Fibroblast of upper back skin (primary cell): ENCODE measurements at regions not wholly inside any gene's neighbourhood (a gene's known extent, or its start where the extent isn't known, plus 50 kb on each side); places are given as distances from the start of the nearest gene placed in this dataset.

Source experiments
- DNase-seq: peaks from one replicate; pipeline ENCODE4 v3.0.0-alpha.2; 2013

DNA sequence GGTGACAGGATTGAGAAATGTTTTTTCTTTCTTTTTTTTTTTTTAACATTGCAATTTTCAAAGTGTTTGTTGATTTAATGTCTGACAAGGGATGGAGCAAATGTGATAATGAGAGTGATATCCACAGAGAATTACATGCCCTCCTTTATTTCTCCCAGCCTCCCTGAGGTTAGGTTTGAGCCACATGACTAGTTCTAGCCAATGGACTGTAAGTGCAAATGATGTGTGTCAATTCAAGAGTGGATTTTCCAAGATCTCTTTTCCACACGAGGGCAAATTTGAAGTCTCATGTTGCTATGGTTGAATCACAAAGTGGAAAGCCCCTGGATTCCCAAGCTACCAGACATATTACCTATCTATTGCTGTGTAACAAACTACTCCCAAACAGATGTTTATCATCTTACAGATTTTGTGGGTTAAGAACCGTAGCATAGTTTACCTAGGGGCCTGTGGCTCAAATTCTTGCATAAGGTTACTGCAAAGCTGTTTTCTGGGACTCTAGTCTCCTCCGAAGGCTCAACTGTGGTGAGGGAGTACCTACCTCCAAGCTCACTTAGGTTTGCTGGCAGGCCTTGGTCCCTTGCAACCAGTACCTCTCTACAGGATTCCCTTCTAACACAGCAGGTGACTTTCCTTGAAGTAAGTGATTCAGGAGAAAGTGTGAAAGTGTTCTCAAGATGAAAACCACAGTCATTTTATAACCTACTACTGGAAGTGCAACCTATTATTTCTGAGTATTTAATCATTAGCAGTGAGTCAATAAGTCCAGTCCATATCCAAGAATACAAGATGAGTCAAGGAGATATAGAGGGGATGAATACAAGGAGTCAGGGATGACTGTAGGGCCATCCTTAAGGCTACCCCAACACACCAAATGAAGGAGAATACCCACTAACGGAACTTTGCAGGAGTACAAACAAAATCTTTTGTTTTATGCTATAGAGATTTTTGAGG lies 533.6 kb downstream of the PTPRC start:
- no peak for DNase-seq

DNA sequence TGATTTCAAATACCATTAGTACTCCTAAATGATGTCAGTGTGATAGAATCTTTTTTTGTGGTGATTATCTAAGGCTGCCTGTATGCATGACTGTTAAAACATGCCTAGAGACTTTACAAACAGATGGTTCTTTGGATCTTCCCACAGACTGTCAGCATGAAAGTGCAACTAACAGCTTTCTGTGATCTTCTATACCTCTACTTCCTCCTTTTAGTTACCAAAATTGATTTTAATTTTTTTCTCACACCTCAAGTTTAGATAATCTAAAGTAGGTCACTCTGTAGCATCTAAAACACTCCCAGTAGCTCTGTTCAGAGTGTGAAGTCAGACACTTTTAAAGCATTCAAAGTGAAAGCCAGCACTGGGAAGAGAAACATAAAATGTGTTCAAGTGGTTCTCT lies 534.5 kb downstream of the PTPRC start:
- peak; percentile 38 for DNase-seq

DNA sequence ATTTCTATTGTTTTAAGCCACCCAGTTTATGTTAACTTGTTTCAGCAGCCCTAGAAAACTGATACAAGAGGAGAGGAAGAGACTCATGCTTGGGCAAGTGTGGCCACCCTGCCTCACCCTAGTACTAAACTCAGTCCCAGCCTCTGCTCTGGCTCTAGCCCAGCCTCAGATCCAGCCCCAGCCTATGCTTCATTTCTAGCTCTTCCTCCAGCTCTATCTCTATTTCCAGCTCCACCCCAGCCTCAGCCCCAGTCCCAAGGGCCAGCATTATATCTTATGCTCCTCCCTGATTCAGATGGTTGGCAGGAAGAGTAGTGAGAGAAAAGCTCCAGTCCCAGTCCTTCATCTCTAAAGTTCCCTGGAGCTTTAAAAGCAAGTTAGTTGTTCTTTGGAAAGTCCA lies 535.5 kb downstream of the PTPRC start:
- DNase-seq = no peak

DNA sequence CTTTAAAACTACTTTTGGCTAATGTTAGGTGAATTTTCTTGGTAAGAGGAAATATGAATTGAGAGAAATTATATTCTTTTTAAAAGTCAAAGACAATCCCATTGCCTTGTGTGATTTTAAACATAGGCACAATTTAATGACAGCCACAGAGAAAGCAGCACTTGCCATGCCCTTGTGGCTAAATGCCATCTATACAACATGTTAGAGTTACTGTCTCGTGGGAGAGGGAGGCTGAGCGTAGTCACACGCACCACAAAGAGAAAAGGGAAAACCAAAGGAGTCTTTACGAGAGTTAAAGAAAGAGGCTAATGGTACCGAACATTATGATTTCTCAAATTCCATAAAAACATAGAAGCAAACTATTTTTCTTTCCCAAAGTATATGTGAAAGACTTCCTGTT lies 537.9 kb downstream of the PTPRC start:
- no peak for DNase-seq

DNA sequence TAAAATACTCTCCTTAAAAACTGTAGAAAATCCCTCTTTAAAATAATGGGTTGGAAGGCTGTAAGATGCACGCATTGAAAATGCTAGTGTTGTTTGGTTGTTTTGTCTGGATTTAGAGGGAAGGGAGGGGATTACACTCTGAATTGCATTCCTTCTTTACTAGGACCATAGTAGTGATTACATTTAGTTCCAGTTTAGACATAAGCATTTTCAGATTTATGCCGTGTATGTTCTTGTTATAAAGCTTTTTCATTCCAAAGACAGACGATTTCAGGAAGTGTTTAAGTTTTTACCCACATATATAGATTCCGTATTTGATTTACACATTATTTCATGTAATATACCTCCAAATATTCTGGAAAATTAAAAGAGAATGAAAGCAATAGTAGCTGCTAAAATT lies 538.4 kb downstream of the PTPRC start:
- no peak for DNase-seq

DNA sequence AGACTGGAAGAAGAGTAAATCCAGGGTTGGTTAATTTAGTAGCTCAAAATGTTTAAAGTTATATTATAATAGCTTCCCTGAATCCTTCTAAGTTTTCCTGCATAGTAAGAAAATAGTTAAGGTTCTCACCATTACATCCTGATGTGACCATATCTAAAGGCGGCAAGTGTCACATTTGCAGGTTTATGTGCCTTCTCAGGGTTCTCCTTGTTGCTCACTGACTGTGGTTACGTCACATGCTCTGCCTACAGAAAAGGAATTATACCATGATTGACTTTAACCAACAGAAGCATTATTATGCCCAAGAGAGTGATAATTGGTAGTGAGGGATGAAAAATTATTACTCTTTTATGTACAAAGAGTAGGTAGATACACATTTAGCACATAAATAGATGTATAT lies 539.8 kb downstream of the PTPRC start:
- DNase-seq = no peak

DNA sequence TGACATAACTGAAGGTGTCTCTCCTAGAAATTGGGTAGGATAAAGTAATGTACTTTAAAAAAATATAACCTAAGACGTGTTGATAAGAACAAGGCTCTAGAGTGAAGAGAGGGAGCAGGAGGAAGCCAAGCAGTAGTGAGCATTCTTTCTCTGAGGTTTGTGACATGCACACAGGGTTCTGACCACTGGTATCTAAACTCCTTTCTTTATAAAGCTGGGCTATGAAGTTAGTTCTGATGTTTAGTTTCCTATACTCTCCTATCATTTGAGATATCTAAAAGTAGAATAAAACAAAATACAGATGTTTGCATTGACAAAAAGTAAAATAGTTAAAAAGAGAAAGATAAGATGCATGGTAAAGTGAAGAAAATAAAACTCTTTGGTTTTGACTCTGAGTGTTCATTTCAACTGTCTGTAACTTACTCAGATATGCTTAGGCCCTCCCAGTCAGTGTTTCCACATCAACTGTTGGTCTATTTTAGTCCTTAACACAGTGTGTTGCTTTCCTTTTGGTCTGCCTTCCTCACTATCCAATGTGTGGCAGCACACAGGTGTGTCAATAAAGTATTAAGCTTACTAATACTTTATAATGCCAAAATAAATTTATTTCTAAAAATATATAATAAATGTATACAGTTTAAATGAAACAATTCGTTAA lies 543.5 kb downstream of the PTPRC start:
- DNase-seq = no peak

DNA sequence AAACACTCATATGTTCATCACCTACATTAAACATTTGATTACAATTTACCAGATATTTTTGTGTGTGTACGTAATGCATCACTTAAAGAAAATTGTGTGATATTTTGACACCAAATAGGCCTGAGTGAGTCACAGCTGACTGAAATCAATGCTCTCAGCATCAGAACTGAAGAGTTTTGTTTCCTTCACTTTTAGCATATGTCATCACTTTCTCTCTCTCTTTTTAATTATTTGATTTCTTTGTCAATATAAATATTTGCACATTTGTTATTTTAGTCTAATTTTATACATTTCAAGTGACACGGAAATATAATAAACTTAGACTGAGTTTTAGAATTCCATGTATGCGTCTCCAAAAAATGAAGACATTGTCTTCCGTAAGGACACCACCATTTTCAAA lies 545.3 kb downstream of the PTPRC start:
- DNase-seq = no peak

DNA sequence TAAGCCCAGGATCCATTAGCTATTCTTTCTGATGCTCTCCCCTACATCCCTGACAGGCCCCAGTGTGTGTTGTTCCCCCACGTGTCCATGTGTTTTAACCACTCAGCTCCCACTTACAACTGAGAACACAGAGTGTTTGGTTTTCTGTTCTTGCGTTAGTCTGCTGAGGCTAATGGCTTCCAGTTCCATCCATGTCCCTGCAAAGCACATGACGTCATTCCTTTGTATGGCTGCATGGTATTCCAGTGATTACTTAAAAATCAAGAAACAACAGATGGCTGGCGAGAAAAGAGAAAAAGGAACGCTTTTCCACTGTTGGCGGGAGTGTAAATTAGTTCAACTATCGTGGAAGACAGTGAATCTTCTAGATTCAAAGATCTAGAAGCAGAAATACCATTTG lies 556.0 kb downstream of the PTPRC start:
- DNase-seq = no peak

DNA sequence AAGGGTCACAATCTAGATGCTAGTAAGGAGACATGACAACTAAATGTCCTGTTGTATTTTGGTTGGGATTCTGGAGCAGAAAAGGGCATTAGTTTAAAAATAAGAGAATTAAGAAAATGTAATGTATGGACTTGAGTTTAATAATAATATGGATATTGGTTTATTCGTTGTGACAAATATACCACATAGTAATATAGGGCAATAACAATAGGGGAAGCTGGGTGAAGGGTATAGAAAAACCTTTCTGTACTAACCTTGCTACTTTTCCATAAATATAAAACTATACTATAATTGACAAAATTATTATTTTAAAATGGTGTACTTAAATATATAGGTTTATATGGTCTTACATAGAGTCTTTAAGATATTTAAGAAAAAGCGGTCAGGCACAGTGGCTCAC lies 558.9 kb downstream of the PTPRC start:
- no peak for DNase-seq

DNA sequence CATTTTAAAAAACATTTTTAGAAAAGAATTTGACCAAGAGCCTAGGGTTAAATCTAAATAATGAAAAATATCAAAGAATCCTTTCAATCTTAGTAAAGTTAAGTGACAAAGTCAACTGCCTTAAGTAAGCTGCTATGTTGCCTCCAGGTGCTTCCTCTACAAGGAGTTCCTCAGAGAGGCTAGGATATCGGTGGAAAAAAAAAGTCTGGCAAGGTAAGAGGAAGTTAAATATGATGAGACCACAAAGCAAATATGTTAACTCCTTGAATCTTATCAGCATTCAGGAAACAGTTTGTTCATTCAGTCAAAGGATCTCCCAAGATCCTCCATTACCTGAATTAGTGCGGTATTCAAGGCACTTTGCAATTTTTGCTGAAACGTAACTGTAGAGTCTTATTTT lies 563.5 kb downstream of the PTPRC start:
- no peak for DNase-seq

DNA sequence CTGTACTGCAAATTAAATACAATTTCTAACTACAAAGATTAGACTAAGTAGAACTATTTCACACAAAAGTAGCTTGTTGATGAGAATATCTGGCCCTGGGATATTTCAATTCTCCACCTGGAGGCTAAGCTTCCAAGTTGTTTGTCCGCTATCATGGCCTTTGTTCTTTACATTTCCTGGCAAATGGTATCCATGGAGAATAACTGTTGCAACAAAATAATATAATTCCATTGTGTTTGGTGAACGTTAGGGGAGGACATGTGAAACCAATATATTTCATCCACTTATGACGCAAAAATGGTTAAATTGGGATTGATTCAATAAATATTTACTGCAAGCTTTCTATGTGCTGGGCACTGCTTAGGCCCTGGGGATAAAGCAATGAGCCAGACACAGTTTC lies 565.4 kb downstream of the PTPRC start:
- DNase-seq = no peak

DNA sequence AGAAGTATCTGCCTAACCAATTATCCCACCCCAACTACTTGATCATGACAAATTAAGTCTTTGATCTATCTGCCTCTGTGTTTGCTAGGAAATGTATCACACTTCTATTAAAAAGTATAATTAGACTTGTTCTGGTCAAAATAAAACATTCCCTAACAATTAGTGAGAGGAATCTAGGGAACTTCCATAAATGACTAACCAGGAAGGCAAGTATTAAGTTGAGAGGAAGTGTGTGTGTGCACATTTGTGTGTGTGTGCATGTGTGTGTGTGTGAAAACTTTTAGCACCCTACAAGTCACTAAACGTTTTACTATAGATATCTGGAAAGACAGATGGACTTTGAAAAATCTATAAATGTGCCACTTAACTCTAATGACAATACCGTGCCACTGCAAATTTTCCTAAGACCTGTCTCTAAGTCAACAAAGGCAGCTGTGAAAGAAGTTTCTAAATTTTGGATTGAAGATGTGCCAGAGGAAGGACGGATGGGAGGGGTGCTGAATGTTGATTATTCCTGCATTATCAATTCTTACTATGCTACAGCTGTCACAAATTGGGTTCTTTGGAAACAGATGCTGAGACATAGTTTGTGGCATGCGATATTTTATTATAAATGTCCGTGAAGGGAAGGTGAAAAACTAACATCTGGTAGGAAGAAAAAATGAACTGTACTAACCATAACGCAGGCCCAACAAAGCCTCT lies 567.1 kb downstream of the PTPRC start:
- no peak for DNase-seq

DNA sequence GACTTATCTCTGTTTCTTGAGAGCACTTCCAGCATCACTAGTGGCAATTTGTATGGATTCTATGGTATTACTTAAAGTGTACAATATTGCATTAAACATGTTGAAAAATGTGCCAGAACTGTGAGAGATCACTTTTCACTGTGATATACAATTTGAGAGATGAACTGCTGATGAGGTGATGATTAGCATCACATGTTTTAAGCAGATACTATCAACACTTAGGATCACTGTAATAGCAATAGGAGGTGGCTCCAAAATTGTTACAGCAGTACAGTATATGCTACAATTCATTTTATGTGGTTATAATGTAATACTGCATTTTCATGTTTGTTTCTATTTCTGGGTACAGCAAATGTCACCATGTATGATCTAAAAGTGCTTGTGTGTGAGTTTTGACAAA lies 570.0 kb downstream of the PTPRC start:
- DNase-seq = no peak

DNA sequence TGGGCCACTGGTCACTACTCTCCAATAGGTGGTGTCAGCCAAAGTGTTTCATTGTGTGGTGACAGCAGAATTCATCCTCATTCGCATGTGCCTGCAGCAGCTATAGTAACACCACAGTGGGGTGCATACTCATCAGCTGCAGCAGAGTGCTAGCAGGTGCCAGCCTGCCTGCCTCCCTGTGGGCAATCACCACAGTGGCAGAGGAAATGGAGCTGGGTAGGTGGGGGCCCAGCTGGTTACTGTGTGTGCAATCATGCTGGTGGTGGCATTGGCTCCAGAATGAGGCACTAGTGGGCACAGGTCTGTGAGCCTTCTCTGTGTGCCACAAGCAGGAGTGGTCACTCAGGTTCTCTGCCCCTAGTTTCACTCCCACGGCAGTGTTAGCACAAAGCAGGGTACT lies 579.2 kb downstream of the PTPRC start:
- no peak for DNase-seq

DNA sequence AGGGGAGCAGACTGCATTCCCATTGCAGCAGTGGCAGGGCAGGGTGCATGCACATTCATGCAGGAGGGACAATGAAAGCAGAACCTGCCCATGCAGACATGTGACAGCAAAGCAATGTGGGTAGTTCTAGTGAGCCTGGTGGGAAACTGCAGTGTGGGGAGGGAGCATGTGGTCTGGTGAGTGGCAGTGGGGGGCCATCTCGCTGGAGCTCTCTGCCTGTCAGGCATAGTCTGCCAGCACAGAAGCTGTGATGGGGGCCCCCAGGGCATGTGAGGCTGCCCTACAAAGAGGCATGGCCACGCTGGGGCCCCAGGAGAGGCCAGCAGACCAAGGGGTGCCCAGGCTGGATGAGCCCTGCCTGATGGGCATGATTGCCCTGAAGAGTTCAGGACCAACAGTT lies 579.7 kb downstream of the PTPRC start:
- DNase-seq = no peak

DNA sequence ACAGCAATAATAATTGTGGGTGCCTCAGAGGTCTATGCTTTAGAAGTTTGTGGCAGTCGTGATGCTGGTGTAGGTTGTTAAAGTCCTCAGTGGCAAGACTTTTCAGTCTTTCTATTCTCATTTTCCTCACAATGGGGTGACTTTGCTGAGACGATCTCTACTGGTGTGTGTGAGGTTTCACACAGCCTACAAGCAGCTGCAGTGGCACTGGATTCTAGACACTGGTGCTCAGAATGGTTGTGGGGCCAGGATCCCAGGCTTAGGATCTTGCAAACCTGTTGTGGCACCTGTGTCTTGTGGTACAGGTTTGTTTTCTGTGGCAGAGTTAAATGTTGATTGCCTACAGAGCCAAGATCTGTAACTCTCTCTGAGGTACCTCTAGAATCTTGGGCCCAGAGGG lies 581.2 kb downstream of the PTPRC start:
- no peak for DNase-seq

DNA sequence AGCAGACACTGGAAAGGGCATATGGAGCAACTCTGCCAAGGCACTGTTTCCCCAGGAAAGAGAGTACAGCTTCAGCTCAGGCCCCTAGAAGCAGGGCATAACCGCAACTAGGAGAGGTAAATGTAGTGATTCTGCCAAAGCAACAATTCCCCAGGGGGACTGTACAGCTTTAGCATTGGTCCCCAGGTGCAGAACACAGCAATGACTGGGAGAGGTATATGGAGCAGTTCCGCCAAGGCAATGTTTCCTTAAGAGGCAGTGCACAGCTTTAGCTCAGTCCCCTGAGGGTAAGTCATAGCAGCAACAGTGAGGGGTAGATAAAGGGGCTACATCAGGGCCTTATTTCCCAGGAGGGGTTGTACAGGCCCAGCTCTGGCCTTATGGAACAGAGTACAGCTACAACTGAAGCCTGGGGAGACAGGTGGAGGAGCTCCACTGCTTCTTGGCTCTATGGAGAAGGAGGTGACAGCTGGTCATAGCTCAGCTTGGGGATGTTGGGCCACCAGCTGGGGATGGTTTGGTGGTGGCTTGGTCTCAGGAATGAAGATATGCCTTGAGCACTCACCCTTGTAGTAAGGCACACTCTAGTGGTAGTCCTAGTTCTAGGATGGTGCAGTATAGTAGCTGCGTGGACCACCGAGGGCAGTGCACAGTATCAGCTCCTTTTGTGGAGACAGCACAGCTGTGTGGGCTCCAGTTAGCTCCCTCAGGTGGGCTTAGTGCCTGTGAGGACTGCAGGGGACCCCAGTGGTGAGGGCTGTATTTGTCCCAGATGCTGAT lies 582.7 kb downstream of the PTPRC start:
- no peak for DNase-seq

DNA sequence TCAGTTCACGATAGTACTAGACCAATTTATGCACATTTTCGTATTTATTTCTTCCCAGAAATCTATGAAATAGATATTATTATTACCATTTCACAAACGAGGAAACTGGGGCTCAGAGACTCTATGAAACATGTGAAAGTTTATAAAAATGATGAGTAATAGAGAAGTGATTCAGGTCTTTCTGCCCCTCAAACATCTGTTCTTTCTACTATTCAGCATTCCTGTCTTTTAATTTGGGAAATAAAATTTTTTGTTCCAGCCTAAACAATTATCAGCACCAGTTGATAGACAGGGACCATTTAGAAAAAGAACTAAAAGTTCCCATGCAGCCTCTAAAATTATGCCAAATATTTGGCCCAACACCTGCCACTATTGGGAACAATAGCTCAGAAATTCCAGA lies 585.1 kb downstream of the PTPRC start:
- DNase-seq = no peak

DNA sequence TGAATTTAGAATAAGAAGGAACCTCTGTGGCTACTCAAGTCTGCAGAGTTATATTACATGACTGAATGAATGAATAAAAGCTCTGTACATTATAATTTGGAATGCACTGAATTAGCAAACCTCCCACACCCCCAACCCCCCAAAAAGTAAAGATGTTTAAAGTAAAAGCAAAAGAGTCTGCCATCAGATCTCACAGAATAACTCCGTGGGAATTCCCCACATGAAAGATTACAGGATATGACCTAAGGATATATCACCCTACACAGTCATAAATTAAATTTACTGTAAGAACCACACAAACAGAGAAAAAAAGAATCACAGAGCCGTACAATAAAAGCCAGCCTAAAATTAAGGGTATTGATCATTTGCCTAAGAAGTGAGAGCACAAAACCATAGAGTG lies 587.3 kb downstream of the PTPRC start:
- DNase-seq = peak; percentile 63

DNA sequence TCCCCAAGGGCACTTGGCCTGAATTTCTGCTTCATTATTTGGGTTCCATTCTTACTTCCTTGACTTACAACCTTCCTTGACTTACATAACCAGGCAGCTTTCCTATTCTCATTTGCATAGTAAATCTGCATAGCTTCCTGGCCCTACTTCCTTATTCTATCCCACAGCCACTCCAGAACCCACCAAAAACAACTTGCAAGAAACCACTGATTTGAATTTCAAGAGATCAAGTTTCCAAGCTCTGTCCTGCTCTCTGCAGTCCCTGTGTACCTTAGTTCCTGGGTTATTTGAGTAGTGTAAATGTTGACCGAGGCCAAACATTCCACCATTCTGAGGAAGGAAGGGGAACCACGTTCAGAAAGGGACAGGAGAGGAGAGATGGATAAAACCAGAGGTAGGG lies 603.3 kb downstream of the PTPRC start:
- DNase-seq = no peak

DNA sequence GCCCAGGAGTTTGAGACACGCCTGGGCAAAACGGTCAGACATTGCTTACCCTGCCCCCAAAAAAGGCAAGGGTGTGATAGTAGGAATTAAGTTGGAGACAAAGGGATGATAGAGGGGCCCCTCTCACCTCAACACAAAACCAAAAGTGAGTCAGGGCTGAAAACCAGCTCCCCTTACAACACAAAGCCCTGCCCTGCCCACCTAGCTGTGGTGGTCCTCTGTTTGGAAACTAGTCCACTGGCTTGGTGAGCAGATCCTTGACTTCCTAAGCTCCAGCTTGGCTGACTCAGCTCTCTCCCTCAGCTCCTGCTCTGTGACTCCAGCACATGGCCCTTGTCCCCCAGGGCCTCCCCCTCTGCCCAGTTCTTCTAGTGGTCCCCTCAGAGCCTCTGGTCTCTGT lies 603.8 kb downstream of the PTPRC start:
- DNase-seq = no peak

DNA sequence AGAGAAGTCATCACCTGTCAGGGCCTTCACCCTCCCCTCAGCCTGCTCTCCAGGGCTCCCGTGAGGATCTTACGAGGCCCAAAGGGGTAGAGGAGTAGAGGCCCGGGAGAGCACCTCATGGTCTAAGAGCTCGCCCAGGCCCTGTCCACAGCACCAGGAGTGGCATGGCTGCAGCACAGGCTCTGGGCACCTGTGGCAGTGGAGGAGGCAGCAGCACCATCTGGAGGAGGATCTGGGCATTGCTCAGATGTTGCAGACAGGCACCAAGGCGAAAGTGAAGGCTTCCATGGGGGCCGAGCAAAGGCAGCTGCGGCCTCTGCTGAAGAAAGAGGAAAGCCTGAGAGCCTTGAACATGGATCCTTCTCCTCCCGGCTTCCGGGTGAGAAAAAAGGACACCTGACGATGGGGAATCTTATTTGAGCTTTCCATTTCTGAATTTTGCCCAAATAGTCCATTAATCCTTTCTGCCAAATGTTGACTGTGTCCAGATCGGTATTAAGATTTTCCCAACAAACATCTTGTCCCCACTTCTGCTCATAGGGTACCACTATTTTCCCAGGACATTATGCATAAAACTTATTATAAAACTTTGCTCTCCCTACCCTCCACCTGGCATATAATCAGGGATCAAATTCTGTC lies 604.7 kb downstream of the PTPRC start:
- DNase-seq = peak; percentile 45
